Activated B cell treated with CpG ODN at 0.5 μM for 24 hours (primary cell): ENCODE measurements at regions not wholly inside any gene's neighbourhood (a gene's known extent, or its start where the extent isn't known, plus 50 kb on each side); places are given as distances from the start of the nearest gene placed in this dataset.

ENCODE experiments used
- ATAC-seq: fragments of 200-7000 bp; cut with Tn5 transposase; one replicate; pipeline ENCODE4 v1.10.0; 2021; ENCODE audit warnings: low read depth, mild to moderate bottlenecking, moderate library complexity
- CTCF ChIA-PET: fragments of 350-600 bp; sonication (Branson Sonifier 250); formaldehyde crosslinking; loops from one replicate; lab custom pipeline; 2021; ENCODE audit warnings: antibody characterized with exemption; lab: Charles Lee
- POLR2A ChIA-PET: fragments of 350-600 bp; sonication (Branson Sonifier 250); formaldehyde crosslinking; loops from one replicate; lab custom pipeline; 2021; ENCODE audit warnings: antibody characterized with exemption; lab: Charles Lee
- DNase-seq: peaks from one replicate; pipeline ENCODE4 v3.0.0; 2022
- H3K27ac Mint-ChIP-seq: one replicate; pipeline ENCODE4 v1.8.0; 2020; ENCODE audit warnings: mixed read lengths
- H3K27me3 Mint-ChIP-seq: one replicate; pipeline ENCODE4 v1.8.0; 2021; ENCODE audit warnings: mixed read lengths
- H3K36me3 Mint-ChIP-seq: one replicate; pipeline ENCODE4 v1.8.0; 2021; ENCODE audit warnings: low read depth, mixed read lengths
- H3K4me1 Mint-ChIP-seq: one replicate; pipeline ENCODE4 v1.8.0; 2021; ENCODE audit warnings: mixed read lengths
- H3K4me3 Mint-ChIP-seq: one replicate; pipeline ENCODE4 v1.8.0; 2020; ENCODE audit warnings: mild to moderate bottlenecking, mixed read lengths
- H3K9me3 Mint-ChIP-seq: one replicate; pipeline ENCODE4 v1.8.0; 2020; ENCODE audit warnings: mixed read lengths
- CTCF ChIP-seq: fragments of 200-600 bp; IDR thresholded peaks from one replicate; pipeline ENCODE4 v1.8.0; 2022; ENCODE audit warnings: antibody characterized with exemption, mild to moderate bottlenecking
- intact Hi-C: fragments of 100-400 bp; cut with micrococcal nuclease; formaldehyde crosslinking; loops from one replicate; pipeline ENCODE4 v1.15.1; 2024

- intact Hi-C loops: no loop called here
- no peaks in the 10 kb centered on the region for H3K4me1 Mint-ChIP-seq
- POLR2A ChIA-PET: no interaction called here
Observed at GRCh38 chr14:85093631-85094330, 436.2 kb upstream of the FLRT2 start.

GRCh38 chr14:85102591-85102990 is 427.4 kb upstream of the FLRT2 start:
- TF ChIP-seq CTCF: no peak
- H3K36me3 Mint-ChIP-seq: no peaks in the 10 kb centered on the region
- no peak for DNase-seq
- no peak for ATAC-seq
- no peak overlapping the region for H3K4me3 Mint-ChIP-seq
- intact Hi-C loops: no loop called here
- no peaks in the 10 kb centered on the region for H3K4me1 Mint-ChIP-seq
- H3K27me3 Mint-ChIP-seq: no peaks in the 10 kb centered on the region
- CTCF ChIA-PET: no interaction called here
- no peaks in the 10 kb centered on the region for H3K9me3 Mint-ChIP-seq
- no peak overlapping the region for H3K27ac Mint-ChIP-seq
- POLR2A ChIA-PET: no interaction called here

More at GRCh38 chr14:85093631-85094330, 436.2 kb upstream of the FLRT2 start:
- Mint-ChIP-seq H3K4me3 (no peak overlapping the region), H3K27ac (no peak overlapping the region), H3K36me3 (no peaks in the 10 kb centered on the region), H3K27me3 (no peaks in the 10 kb centered on the region), H3K9me3 (peaks cover 1% of the 10 kb centered on the region)
- ATAC-seq: no peak
- no peak for DNase-seq
- CTCF ChIA-PET: no interaction called here
- no peak for TF ChIP-seq CTCF

- Mint-ChIP-seq H3K27ac (no peak overlapping the region), H3K36me3 (no peaks in the 10 kb centered on the region), H3K4me3 (no peak overlapping the region), H3K9me3 (peaks cover 6% of the 10 kb centered on the region), H3K27me3 (no peaks in the 10 kb centered on the region), H3K4me1 (no peaks in the 10 kb centered on the region)
- TF ChIP-seq CTCF: no peak
- CTCF ChIA-PET: no interaction called here
- POLR2A ChIA-PET: no interaction called here
- ATAC-seq (no peak), DNase-seq (no peak)
- intact Hi-C loops: no loop called here
Observed at GRCh38 chr14:85106506-85106905, 423.4 kb upstream of the FLRT2 start.

GRCh38 chr14:85112762-85113161 is 417.2 kb upstream of the FLRT2 start:
- ATAC-seq: no peak
- no peak overlapping the region for H3K27ac Mint-ChIP-seq
- no peak overlapping the region for H3K4me3 Mint-ChIP-seq
- intact Hi-C loops: no loop called here
- CTCF ChIA-PET: no interaction called here
- peaks cover 25% of the 10 kb centered on the region for H3K9me3 Mint-ChIP-seq
- DNase-seq: no peak
- H3K36me3 Mint-ChIP-seq: no peaks in the 10 kb centered on the region
- TF ChIP-seq CTCF: no peak
- no peaks in the 10 kb centered on the region for H3K4me1 Mint-ChIP-seq
- POLR2A ChIA-PET: no interaction called here
- no peaks in the 10 kb centered on the region for H3K27me3 Mint-ChIP-seq

- H3K36me3 Mint-ChIP-seq: no peaks in the 10 kb centered on the region
- POLR2A ChIA-PET: no interaction called here
- ATAC-seq: no peak
Observed at GRCh38 chr14:85115921-85116320, 414.0 kb upstream of the FLRT2 start.

More at GRCh38 chr14:85115921-85116320, 414.0 kb upstream of the FLRT2 start:
- Mint-ChIP-seq H3K4me1 (no peaks in the 10 kb centered on the region), H3K9me3 (peaks cover 32% of the 10 kb centered on the region), H3K4me3 (no peak overlapping the region), H3K27ac (no peak overlapping the region), H3K27me3 (no peaks in the 10 kb centered on the region)
- CTCF ChIA-PET: no interaction called here
- no peak for TF ChIP-seq CTCF
- no peak for DNase-seq
- intact Hi-C loops: no loop called here
